Astrocyte (in vitro differentiated cells and primary cell): ENCODE measurements at regions not wholly inside any gene's neighbourhood (a gene's known extent, or its start where the extent isn't known, plus 50 kb on each side); places are given as distances from the start of the nearest gene placed in this dataset.

Source experiments
- DNase-seq: peaks from one replicate; pipeline ENCODE4 v3.0.0-alpha.2; 2010; ENCODE audit warnings: low read depth
- FAIRE-seq: peaks from 2 replicates; lab custom pipeline; 2011; peaks lifted over from hg19 to GRCh38; lab: Jason Lieb, UNC
- H2AFZ ChIP-seq: 2 replicates; pipeline ENCODE4 v1.6.0; 2012; ENCODE audit warnings: low read depth, low read length, inconsistent platforms
- H3K27ac ChIP-seq: 2 replicates; pipeline ENCODE4 v1.5.1; 2011; ENCODE audit warnings: low read depth, low read length, inconsistent platforms
- H3K27me3 ChIP-seq: 2 replicates; pipeline ENCODE4 v1.6.0; 2011; ENCODE audit warnings: low read length, inconsistent platforms; ENCODE audit not compliant: insufficient read depth
- H3K36me3 ChIP-seq: 2 replicates; pipeline ENCODE4 v1.5.1; 2011; ENCODE audit warnings: low read length, inconsistent platforms; ENCODE audit not compliant: insufficient read depth
- H3K4me1 ChIP-seq: 2 replicates; pipeline ENCODE4 v1.5.1; 2011; ENCODE audit warnings: low read length, inconsistent platforms; ENCODE audit not compliant: insufficient read depth
- H3K4me2 ChIP-seq: 2 replicates; pipeline ENCODE4 v1.6.0; 2012; ENCODE audit warnings: low read length, inconsistent platforms
- H3K4me3 ChIP-seq: 2 replicates; pipeline ENCODE4 v1.5.1; 2011; ENCODE audit warnings: low read depth, mild to moderate bottlenecking, low read length, inconsistent platforms; ENCODE audit not compliant: insufficient read depth
- H3K79me2 ChIP-seq: 2 replicates; pipeline ENCODE4 v1.6.0; 2012; ENCODE audit warnings: mild to moderate bottlenecking, low read length, inconsistent platforms; ENCODE audit not compliant: insufficient read depth
- H3K9ac ChIP-seq: 2 replicates; pipeline ENCODE4 v1.6.0; 2012; ENCODE audit warnings: mild to moderate bottlenecking, low read length, inconsistent platforms
- H3K9me3 ChIP-seq: 2 replicates; pipeline ENCODE4 v1.5.1; 2012; ENCODE audit warnings: low read depth, mild to moderate bottlenecking, low read length, inconsistent platforms; ENCODE audit not compliant: insufficient read depth
- H4K20me1 ChIP-seq: 2 replicates; pipeline ENCODE4 v1.6.0; 2012; ENCODE audit warnings: low read length, inconsistent platforms; ENCODE audit not compliant: insufficient read depth
- H3K27ac Mint-ChIP-seq: one replicate; pipeline ENCODE4 v1.8.0; 2021; ENCODE audit warnings: mild to moderate bottlenecking, mixed read lengths; ENCODE audit not compliant: unreplicated experiment
- H3K27me3 Mint-ChIP-seq: one replicate; pipeline ENCODE4 v1.8.0; 2021; ENCODE audit warnings: low read depth, mixed read lengths; ENCODE audit not compliant: unreplicated experiment
- H3K36me3 Mint-ChIP-seq: one replicate; pipeline ENCODE4 v1.8.0; 2021; ENCODE audit warnings: low read depth, mixed read lengths; ENCODE audit not compliant: unreplicated experiment
- H3K4me1 Mint-ChIP-seq: one replicate; pipeline ENCODE4 v1.8.0; 2021; ENCODE audit warnings: low read depth, mixed read lengths; ENCODE audit not compliant: unreplicated experiment
- H3K4me3 Mint-ChIP-seq: one replicate; pipeline ENCODE4 v1.8.0; 2021; ENCODE audit warnings: mild to moderate bottlenecking, moderate library complexity, mixed read lengths; ENCODE audit not compliant: unreplicated experiment
- H3K9me3 Mint-ChIP-seq: one replicate; pipeline ENCODE4 v1.8.0; 2021; ENCODE audit warnings: mild to moderate bottlenecking, mixed read lengths; ENCODE audit not compliant: unreplicated experiment
- CTCF ChIP-seq: IDR thresholded peaks from 2 replicates; pipeline ENCODE4 v1.5.1; 2011; ENCODE audit warnings: low read depth, mild to moderate bottlenecking, inconsistent platforms, low read length, moderate library complexity; ENCODE audit not compliant: insufficient read depth
- EZH2 ChIP-seq: IDR thresholded peaks from 2 replicates; pipeline ENCODE4 v1.6.1; 2012; ENCODE audit warnings: mild to moderate bottlenecking, low read length, inconsistent platforms; ENCODE audit not compliant: insufficient read depth

GRCh38 chr7:114832906-114833595 lies 88.8 kb upstream of the MDFIC start:
- no peaks in the 10 kb centered on the region for H4K20me1 ChIP-seq
- no peaks in the 10 kb centered on the region for H3K79me2 ChIP-seq
- no peaks in the 10 kb centered on the region for H3K36me3 Mint-ChIP-seq
- TF ChIP-seq CTCF = no peak
- no peak for TF ChIP-seq EZH2
- DNase-seq = no peak
- H3K27me3 Mint-ChIP-seq = no peaks in the 10 kb centered on the region
- H3K4me3 ChIP-seq = no peak overlapping the region
- no peak overlapping the region for H3K4me3 Mint-ChIP-seq
- no peaks in the 10 kb centered on the region for H3K36me3 ChIP-seq
- H3K27ac ChIP-seq = no peak overlapping the region
- H2AFZ ChIP-seq = no peak overlapping the region
- no peaks in the 10 kb centered on the region for H3K9me3 ChIP-seq
- no peak overlapping the region for H3K9ac ChIP-seq
- H3K4me2 ChIP-seq = no peak overlapping the region
- no peaks in the 10 kb centered on the region for H3K4me1 Mint-ChIP-seq
- no peak overlapping the region for H3K27ac Mint-ChIP-seq
- H3K9me3 Mint-ChIP-seq = no peaks in the 10 kb centered on the region
- no peaks in the 10 kb centered on the region for H3K4me1 ChIP-seq
- no peak for FAIRE-seq
- no peaks in the 10 kb centered on the region for H3K27me3 ChIP-seq

GRCh38 chr7:114835303-114835702 lies 86.6 kb upstream of the MDFIC start:
- H3K36me3 ChIP-seq = no peaks in the 10 kb centered on the region
- H3K9ac ChIP-seq = no peak overlapping the region
- no peak overlapping the region for H2AFZ ChIP-seq
- no peaks in the 10 kb centered on the region for H3K9me3 ChIP-seq
- TF ChIP-seq EZH2 (no peak), CTCF (no peak)
- Mint-ChIP-seq H3K9me3 (no peaks in the 10 kb centered on the region), H3K4me1 (no peaks in the 10 kb centered on the region), H3K36me3 (no peaks in the 10 kb centered on the region), H3K27ac (no peak overlapping the region), H3K4me3 (no peak overlapping the region), H3K27me3 (no peaks in the 10 kb centered on the region)
- no peaks in the 10 kb centered on the region for H3K79me2 ChIP-seq
- H3K27ac ChIP-seq = no peak overlapping the region
- H3K27me3 ChIP-seq = no peaks in the 10 kb centered on the region
- DNase-seq (no peak), FAIRE-seq (no peak)
- no peak overlapping the region for H3K4me3 ChIP-seq
- H3K4me2 ChIP-seq = no peak overlapping the region
- H3K4me1 ChIP-seq = no peaks in the 10 kb centered on the region
- no peaks in the 10 kb centered on the region for H4K20me1 ChIP-seq

GRCh38 chr7:114835861-114836260 lies 86.0 kb upstream of the MDFIC start:
- H3K4me1 Mint-ChIP-seq = no peaks in the 10 kb centered on the region
- Histone ChIP-seq H3K36me3 (no peaks in the 10 kb centered on the region), H4K20me1 (no peaks in the 10 kb centered on the region), H3K79me2 (no peaks in the 10 kb centered on the region), H3K9ac (no peak overlapping the region), H3K27me3 (no peaks in the 10 kb centered on the region), H3K4me1 (no peaks in the 10 kb centered on the region), H3K9me3 (no peaks in the 10 kb centered on the region), H2AFZ (no peak overlapping the region), H3K27ac (no peak overlapping the region), H3K4me3 (no peak overlapping the region), H3K4me2 (no peak overlapping the region)
- FAIRE-seq = no peak
- H3K27ac Mint-ChIP-seq = no peak overlapping the region
- no peaks in the 10 kb centered on the region for H3K36me3 Mint-ChIP-seq
- no peaks in the 10 kb centered on the region for H3K9me3 Mint-ChIP-seq
- DNase-seq = no peak
- TF ChIP-seq CTCF (no peak), EZH2 (no peak)
- no peak overlapping the region for H3K4me3 Mint-ChIP-seq
- no peaks in the 10 kb centered on the region for H3K27me3 Mint-ChIP-seq
